Fibroblast of mammary gland (primary cell): ENCODE measurements at regions not wholly inside any gene's neighbourhood (a gene's known extent, or its start where the extent isn't known, plus 50 kb on each side); places are given as distances from the start of the nearest gene placed in this dataset.
A peak's percentile ranks its signal among the peaks of the same experiment; 100 is the strongest.

Source experiments
- DNase-seq: peaks from one replicate; pipeline ENCODE4 v3.0.0-alpha.2; 2010; ENCODE audit warnings: low read depth
- H3K4me3 ChIP-seq: 2 replicates; pipeline ENCODE4 v1.5.1; 2011; ENCODE audit warnings: low read depth, mild to moderate bottlenecking, low read length, moderate library complexity; ENCODE audit not compliant: control insufficient read depth
- TF ChIP-seq, protein P1 (sequence below): conservative IDR thresholded peaks from 2 replicates; pipeline ENCODE4 v1.5.1; 2011; ENCODE audit warnings: low read depth, low read length, inconsistent platforms; ENCODE audit not compliant: control insufficient read depth, insufficient read depth

DNA sequence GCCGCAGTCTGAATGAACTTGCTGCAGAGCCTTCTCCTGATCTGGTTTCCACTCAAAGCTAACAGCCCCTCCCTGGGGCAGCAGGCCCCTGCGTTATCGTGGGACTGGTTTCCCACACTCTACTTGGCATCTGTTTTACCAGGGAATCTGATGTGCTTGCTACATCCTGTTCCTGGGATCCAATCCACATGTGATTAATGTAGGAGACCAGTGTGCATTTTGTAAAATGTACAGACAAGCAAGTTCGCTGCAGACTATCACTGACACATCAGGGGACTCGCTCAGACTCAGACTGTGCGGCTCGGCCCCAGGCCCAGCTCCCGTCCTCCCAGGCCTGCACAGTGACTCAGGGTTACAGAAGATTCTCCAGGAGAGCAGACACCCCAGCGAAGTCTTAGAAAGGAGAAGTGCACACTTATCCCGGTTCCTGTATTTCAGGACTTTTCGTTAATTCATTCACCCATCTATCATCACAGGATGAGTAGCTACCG, 340.1 kb downstream of the MATN1 start:
- TF ChIP-seq, protein P1, sequence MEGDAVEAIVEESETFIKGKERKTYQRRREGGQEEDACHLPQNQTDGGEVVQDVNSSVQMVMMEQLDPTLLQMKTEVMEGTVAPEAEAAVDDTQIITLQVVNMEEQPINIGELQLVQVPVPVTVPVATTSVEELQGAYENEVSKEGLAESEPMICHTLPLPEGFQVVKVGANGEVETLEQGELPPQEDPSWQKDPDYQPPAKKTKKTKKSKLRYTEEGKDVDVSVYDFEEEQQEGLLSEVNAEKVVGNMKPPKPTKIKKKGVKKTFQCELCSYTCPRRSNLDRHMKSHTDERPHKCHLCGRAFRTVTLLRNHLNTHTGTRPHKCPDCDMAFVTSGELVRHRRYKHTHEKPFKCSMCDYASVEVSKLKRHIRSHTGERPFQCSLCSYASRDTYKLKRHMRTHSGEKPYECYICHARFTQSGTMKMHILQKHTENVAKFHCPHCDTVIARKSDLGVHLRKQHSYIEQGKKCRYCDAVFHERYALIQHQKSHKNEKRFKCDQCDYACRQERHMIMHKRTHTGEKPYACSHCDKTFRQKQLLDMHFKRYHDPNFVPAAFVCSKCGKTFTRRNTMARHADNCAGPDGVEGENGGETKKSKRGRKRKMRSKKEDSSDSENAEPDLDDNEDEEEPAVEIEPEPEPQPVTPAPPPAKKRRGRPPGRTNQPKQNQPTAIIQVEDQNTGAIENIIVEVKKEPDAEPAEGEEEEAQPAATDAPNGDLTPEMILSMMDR: no peak
- H3K4me3 ChIP-seq: no peak overlapping the region
- DNase-seq: no peak

DNA sequence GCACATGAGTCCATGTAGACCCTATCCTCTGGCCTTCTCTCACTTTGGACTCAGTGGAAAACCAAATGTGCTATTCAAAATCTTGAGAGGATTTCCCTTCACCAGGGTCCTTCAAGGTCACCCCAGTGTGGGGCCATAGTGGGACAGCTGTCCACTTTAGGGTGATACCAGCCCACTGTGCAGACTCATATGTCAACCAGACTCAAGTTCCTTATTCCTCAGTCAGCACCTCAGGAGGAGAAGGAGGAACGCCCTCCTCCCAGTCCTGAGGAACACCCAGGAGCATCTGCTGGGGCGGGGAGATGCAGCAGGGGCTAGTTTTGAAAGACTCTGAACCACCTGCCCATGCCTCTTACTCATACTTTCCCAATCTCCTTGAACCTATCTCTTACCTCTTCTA, 340.9 kb downstream of the MATN1 start:
- DNase-seq: no peak
- TF ChIP-seq, protein P1: no peak
- H3K4me3 ChIP-seq: no peak overlapping the region

DNA sequence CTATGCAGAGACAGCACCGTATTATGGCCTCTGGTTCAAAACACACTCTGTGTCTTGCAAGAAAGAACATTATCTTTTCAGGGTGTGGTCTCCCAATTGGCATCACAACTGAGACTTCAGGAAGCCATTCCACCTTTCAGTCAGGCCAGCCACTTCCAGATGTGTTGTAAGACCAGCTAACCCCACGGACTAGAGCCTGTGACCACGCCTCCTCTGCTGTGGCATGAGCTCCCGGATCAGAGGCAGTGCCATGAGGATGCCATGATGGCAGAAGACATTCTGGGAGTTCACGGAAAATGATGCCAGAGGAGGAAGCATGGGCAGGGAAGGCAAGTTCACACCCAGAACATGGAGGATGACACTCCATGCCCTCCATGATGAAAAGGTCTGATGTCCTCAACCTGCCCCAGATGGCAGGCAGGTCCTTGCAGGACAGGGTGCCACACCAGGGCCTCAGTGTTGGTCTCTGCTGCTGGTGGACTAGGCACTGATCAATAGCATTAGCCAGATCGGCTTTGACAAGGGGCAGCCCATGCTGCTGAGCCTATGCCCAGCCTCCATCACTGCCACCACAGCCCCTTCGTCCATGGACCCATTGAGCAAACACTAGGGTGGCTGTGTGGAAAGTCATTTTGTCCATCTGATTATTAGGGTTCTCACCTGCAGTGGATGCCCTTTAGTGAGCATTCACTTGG, 341.6 kb downstream of the MATN1 start:
- no peak for DNase-seq
- TF ChIP-seq, protein P1: no peak
- no peak overlapping the region for H3K4me3 ChIP-seq

DNA sequence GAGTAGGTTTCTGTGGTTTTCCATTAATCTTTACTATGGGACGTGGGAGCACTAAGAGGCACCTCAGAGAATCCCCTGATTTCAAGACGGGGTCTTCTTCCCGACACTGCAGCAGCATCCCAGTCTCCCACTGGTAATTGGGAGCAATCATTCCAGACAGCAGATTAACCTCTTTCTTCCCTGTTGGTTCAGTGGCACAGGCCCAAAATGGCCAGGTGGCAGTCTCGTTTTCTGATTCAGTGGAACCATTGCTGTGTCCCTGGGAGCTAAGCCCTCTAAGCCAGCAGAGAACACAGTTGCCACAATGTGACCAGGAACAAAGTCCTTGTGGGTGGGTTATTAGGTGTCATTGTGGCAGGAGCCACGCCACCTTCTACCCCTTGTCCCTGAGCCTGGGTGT, 342.1 kb downstream of the MATN1 start:
- no peak for DNase-seq
- no peak overlapping the region for H3K4me3 ChIP-seq
- TF ChIP-seq, protein P1: no peak

DNA sequence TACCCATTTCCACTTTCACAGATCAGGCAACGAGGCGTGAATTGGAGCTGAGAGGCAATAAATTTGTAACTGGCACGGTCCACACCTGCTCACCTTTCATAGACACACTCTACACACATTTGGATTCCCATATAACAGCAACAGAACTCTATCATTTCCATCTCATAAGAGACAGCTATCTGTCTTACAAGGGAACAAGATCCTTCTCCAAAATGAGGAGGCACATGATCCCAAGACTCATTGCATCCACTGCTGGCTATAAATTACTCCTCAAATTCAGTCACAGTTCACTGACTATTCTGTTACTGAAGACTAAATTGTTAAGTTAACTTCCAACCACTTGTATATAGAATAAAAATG, 342.8 kb downstream of the MATN1 start:
- TF ChIP-seq, protein P1: no peak
- no peak overlapping the region for H3K4me3 ChIP-seq
- no peak for DNase-seq

DNA sequence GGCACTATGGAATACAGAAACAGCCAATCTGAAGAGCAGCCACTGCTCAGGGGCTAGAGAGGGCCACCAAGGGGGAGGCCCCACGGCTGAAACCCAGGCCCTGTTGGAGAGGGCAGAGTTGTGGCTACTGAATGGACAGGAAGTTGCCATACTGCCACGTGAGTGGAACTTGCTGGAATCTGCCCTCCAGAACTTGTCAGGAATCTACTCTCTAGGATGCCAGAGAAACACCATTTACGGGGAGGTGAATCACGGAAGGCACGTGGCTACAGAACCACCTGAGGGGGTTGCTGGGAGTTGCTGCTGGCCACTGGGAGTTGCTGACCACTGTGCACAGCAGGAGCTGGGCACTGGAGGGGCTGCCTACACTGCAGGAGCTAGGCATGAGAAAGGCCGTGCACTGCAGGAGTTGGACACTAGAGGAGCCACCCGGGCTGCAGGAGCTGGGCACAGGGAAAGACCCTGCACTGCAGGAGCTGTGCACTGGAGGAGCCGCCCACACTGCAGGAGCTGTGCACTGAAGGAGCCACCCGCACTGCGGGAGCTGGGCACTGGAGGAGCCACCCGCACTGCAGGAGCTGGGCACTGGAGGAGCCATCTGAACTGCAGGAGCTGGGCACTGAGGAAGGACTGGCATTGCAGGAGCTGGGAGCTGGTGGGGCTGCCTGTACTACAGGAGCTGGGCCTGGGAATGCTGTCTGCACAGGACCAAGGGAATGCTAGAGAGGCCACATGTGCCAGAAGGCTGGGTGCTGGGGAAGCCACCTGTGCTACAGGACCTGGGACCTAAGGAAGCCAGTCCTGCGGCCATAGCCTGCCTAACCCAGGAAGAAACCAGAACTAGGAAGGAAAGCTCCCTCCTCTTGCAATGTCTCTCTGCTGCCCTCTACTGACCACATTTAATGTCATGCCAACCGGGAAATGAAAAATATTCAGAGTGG, 343.4 kb downstream of the MATN1 start:
- TF ChIP-seq, protein P1: peak; percentile 88
- no peak overlapping the region for H3K4me3 ChIP-seq
- peak; percentile 68 for DNase-seq
